ENCODE measurements at regions not wholly inside any gene's neighbourhood (a gene's known extent, or its start where the extent isn't known, plus 50 kb on each side); places are given as distances from the start of the nearest gene placed in this dataset.

DNA sequence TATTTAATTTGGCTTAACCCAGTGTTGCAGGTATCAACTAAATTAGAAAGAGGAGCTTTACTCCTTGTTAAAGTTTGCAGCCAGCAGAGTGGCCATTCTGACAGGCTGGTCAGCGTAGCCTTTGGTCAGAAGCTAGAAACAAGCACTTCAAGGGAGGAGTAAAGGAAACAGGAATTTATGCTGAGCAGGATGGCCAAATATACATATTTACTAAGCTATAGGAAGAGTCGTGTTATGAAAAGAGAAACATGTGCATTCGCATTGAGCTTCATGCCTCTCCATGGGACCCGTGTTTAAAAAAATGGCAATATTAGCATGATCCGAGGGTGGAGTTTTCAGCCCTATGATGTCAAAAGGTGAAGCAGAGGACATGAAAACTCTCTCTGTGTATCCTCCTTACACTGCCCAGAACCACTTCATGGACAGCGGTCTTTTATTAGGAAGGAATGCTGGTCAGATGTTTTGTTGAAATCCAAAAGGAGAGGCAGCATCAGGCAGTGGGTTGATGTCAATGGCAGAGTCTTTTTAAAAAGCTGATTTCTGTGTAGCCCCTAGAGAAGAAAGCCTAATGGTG lies 71.8 kb upstream of the MAPK10 start:
- H3K79me2 ChIP-seq (ENCODE audit: control insufficient read depth, insufficient read depth, low read length) = no peaks in the 10 kb centered on the region
- H3K4me3 ChIP-seq (replicated peaks in 1 of 4; ENCODE audit: control extremely low read depth in 1 of 4, insufficient read depth in 1 of 4, low read depth in 3 of 4, low read length in 4 of 4) = no peak overlapping the region
- H3K27me3 ChIP-seq (ENCODE audit: control insufficient read depth, insufficient read depth, low read length) = no peaks in the 10 kb centered on the region
- H4K20me1 ChIP-seq (ENCODE audit: control insufficient read depth, extremely low read depth, insufficient read depth, low read length) = no peaks in the 10 kb centered on the region
- no peak overlapping the region for H3K27ac ChIP-seq (ENCODE audit: insufficient read depth, low read length)
- H3K9ac ChIP-seq (ENCODE audit: insufficient read depth, low read length) = no peak overlapping the region
- TF ChIP-seq, protein P1, sequence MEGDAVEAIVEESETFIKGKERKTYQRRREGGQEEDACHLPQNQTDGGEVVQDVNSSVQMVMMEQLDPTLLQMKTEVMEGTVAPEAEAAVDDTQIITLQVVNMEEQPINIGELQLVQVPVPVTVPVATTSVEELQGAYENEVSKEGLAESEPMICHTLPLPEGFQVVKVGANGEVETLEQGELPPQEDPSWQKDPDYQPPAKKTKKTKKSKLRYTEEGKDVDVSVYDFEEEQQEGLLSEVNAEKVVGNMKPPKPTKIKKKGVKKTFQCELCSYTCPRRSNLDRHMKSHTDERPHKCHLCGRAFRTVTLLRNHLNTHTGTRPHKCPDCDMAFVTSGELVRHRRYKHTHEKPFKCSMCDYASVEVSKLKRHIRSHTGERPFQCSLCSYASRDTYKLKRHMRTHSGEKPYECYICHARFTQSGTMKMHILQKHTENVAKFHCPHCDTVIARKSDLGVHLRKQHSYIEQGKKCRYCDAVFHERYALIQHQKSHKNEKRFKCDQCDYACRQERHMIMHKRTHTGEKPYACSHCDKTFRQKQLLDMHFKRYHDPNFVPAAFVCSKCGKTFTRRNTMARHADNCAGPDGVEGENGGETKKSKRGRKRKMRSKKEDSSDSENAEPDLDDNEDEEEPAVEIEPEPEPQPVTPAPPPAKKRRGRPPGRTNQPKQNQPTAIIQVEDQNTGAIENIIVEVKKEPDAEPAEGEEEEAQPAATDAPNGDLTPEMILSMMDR (conservative IDR thresholded peaks at IDR 0.05 in 1 of 2, IDR thresholded peaks at IDR 0.05 in 1 of 2; ENCODE audit: low read depth in 1 of 2, low read length in 2 of 2) = no peak
- no peak for TF ChIP-seq EZH2 (IDR thresholded peaks at IDR 0.05; ENCODE audit: low read length, missing control alignments)
- no peaks in the 10 kb centered on the region for H3K36me3 ChIP-seq (ENCODE audit: control insufficient read depth, insufficient read depth, low read length)
- no peaks in the 10 kb centered on the region for H3K9me3 ChIP-seq (ENCODE audit: control insufficient read depth, insufficient read depth, low read depth, low read length)
- H2AFZ ChIP-seq (ENCODE audit: low read length) = no peak overlapping the region
- no peaks in the 10 kb centered on the region for H3K4me1 ChIP-seq (ENCODE audit: control insufficient read depth, extremely low read depth, insufficient read depth, low read length)
- no peak overlapping the region for H3K4me2 ChIP-seq (ENCODE audit: extremely low read depth, insufficient read depth, low read length)
- DNase-seq (ENCODE audit: low read depth in 2 of 2) = no peak

DNA sequence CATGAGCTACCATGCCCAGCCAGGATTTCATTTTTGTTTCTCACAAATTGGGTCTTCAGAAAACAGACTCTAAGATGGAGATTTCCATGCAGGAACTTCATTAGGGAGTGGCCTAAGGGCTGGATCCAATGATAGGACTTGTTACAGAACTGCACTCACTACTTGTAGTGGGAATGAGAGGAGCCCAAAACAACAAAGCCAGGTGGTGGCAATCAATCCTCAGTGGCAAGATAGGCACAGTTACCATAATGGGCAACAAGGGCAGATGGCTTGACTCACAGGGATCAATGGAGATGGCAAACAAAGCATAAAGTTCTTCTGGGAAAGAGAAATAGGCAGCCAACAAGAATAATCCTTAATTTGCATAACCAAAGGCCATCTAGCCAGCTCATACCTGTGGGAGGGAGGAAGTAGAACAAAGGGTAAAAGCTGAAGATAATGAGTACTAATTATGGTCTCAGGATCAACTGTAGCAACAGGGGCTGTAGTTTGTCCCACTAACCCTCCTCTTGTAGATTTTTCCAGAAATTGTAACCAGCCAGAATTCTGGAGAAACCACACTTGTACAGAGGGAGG lies 72.8 kb upstream of the MAPK10 start:
- no peaks in the 10 kb centered on the region for H3K27me3 ChIP-seq (ENCODE audit: control insufficient read depth, insufficient read depth, low read length)
- H3K4me1 ChIP-seq (ENCODE audit: control insufficient read depth, extremely low read depth, insufficient read depth, low read length) = no peaks in the 10 kb centered on the region
- H4K20me1 ChIP-seq (ENCODE audit: control insufficient read depth, extremely low read depth, insufficient read depth, low read length) = no peaks in the 10 kb centered on the region
- H3K9ac ChIP-seq (ENCODE audit: insufficient read depth, low read length) = no peak overlapping the region
- H3K79me2 ChIP-seq (ENCODE audit: control insufficient read depth, insufficient read depth, low read length) = no peaks in the 10 kb centered on the region
- no peak overlapping the region for H3K4me2 ChIP-seq (ENCODE audit: extremely low read depth, insufficient read depth, low read length)
- TF ChIP-seq EZH2 (IDR thresholded peaks at IDR 0.05; ENCODE audit: low read length, missing control alignments) = no peak
- TF ChIP-seq, protein P1 (conservative IDR thresholded peaks at IDR 0.05 in 1 of 2, IDR thresholded peaks at IDR 0.05 in 1 of 2; ENCODE audit: low read depth in 1 of 2, low read length in 2 of 2) = no peak
- H3K4me3 ChIP-seq (replicated peaks in 1 of 4; ENCODE audit: control extremely low read depth in 1 of 4, insufficient read depth in 1 of 4, low read depth in 3 of 4, low read length in 4 of 4) = no peak overlapping the region
- no peak overlapping the region for H2AFZ ChIP-seq (ENCODE audit: low read length)
- H3K9me3 ChIP-seq (ENCODE audit: control insufficient read depth, insufficient read depth, low read depth, low read length) = no peaks in the 10 kb centered on the region
- no peak for DNase-seq (ENCODE audit: low read depth in 2 of 2)
- H3K27ac ChIP-seq (ENCODE audit: insufficient read depth, low read length) = no peak overlapping the region
- H3K36me3 ChIP-seq (ENCODE audit: control insufficient read depth, insufficient read depth, low read length) = no peaks in the 10 kb centered on the region

DNA sequence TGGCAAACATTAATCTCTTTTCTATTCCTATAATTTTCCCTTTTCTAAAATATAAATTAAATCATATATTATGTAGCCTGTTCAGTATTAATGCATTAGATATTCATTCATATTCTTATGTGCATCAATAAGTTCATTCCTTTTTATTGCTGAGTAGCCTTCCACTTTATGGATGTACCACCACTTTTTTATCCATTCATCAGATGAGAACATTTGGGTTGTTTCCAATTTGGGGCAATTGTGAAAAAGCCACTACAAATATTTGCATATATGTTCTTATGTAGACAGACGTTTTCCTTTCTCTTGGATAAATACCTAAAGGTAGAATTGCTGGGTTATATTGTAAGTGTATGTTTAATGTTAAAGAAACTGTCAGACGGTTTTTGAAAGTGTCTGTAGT lies 79.4 kb upstream of the MAPK10 start:
- no peak overlapping the region for H3K27ac ChIP-seq (ENCODE audit: insufficient read depth, low read length)
- no peaks in the 10 kb centered on the region for H3K79me2 ChIP-seq (ENCODE audit: control insufficient read depth, insufficient read depth, low read length)
- H3K4me1 ChIP-seq (ENCODE audit: control insufficient read depth, extremely low read depth, insufficient read depth, low read length) = no peaks in the 10 kb centered on the region
- no peak overlapping the region for H3K4me3 ChIP-seq (replicated peaks in 1 of 4; ENCODE audit: control extremely low read depth in 1 of 4, insufficient read depth in 1 of 4, low read depth in 3 of 4, low read length in 4 of 4)
- no peaks in the 10 kb centered on the region for H3K9me3 ChIP-seq (ENCODE audit: control insufficient read depth, insufficient read depth, low read depth, low read length)
- H3K27me3 ChIP-seq (ENCODE audit: control insufficient read depth, insufficient read depth, low read length) = no peaks in the 10 kb centered on the region
- no peaks in the 10 kb centered on the region for H3K36me3 ChIP-seq (ENCODE audit: control insufficient read depth, insufficient read depth, low read length)
- H3K9ac ChIP-seq (ENCODE audit: insufficient read depth, low read length) = no peak overlapping the region
- no peak for DNase-seq (ENCODE audit: low read depth in 2 of 2)
- no peak overlapping the region for H3K4me2 ChIP-seq (ENCODE audit: extremely low read depth, insufficient read depth, low read length)
- no peak overlapping the region for H2AFZ ChIP-seq (ENCODE audit: low read length)
- no peaks in the 10 kb centered on the region for H4K20me1 ChIP-seq (ENCODE audit: control insufficient read depth, extremely low read depth, insufficient read depth, low read length)
- no peak for TF ChIP-seq EZH2 (IDR thresholded peaks at IDR 0.05; ENCODE audit: low read length, missing control alignments)
- TF ChIP-seq, protein P1 (conservative IDR thresholded peaks at IDR 0.05 in 1 of 2, IDR thresholded peaks at IDR 0.05 in 1 of 2; ENCODE audit: low read depth in 1 of 2, low read length in 2 of 2) = no peak
